Activated T-cell treated with anti-CD3 and anti-CD28 coated beads, Interleukin-2, amount 50 U/mL, for 48 hours (primary cell): ENCODE measurements at regions not wholly inside any gene's neighbourhood (a gene's known extent, or its start where the extent isn't known, plus 50 kb on each side); places are given as distances from the start of the nearest gene placed in this dataset.

Experiments used
- DNase-seq, 2 experiments: peaks; one replicate each; pipeline ENCODE4 v3.0.0-alpha.2; 2020

DNA sequence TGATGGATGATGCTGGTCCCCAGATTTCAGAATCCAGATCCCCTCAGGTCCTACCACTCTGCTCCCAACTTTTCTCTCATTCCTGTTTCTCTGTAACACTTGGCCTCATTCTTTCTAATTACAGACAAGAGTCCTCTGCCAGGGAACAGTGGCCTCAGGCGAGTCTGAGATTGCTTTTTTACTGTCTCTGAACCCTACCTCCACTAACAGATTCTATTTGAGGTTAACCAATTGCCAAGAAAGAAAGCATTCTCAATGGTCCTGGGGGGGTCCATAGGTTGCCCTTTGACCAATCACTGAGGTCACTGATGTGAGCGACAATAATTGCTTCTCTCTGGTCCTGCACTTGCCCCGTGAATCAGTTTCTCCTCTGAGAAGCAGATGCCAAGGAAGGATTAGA is 145.2 kb upstream of the TMEM108 start:
- no peak for DNase-seq

DNA sequence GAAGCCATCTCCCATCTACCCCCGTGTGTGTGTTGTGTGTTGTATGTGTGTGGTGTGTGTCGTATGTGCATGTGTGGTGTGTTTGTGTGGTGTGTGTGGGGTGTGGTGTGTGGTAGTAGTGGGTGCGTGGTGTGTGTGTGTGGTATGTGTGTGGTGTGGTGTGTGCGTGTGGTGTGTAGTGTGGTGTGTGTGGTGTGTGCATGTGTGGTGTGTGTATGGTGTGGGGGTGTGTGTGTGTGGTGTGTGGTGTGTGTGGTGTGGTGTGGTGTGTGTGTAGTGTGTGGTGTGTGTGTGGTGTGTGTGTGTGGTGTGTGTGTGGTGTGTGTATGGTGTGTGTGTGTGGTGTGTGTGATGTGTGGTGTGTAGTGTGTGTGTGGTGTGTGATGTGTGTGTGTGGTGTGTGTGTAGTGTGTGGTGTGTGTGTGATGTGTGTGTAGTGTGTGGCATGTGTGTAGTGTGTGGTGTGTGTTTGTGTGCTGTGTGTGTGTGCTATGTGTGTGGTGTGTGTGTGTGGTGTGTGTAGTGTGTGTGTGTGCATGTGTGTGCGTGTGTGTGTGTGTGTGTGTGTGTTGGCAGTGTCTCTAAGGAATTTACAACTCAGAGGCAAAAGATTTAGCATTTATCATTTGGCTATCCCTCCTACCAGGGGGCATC is 156.3 kb upstream of the TMEM108 start:
- no peak for DNase-seq

DNA sequence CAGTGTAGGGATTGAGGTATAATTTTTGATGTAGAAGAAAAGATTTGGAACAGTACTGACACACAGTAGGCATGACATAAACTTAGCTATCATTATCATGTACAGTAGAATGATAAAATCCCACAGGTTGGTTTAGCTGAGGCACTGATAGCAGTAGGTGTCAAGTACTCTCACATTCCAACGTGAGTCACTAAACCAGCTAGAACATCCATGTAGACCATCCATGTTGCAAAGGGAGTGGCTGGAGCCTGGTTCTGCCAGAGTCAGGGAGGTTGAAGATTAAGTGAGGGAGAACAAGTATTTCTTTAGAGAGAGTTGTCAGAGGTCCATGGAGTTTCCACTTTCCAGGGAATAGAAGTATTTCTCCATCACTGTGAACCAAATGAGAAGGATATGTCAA is 157.2 kb upstream of the TMEM108 start:
- DNase-seq, result no peak

DNA sequence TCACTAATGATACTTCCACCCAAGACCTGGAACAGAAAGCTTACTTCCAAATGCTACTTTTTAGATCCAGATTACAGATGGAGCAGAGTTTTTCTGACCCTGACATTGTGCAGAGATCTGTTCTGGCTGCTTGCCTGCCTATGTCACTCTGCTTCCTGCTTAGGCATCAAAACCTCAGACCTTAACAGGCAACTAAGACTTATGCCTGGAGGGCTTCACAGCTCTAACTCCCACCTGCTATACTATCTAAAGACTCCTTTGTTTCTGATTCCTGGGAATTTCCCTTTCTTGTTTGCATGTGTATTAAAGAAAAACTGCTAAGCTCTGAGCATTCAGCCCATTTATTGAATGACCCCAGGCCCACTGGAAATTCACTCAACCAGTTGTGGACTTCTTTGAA is 157.4 kb upstream of the NPHP3 start:
- DNase-seq, result no peak

DNA sequence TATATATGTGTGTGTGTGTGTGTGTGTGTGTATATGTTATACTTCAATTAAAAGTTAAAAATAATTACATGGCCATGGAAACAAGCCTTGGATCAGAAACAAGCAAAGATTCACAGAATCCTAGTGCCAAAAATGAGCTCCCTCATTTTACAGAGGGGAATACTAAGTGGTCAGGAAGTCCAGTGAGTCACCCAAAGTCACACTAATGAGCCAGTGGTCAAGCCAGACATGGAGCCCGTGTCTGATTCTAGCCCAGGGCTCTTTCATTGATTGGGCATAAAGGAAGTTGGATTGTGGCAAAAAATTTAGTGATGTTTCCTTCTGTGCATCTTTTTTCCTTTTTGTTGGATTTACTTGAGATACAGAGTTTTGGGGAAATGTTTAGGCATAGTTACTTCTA is 152.5 kb upstream of the NPHP3 start:
- no peak for DNase-seq

DNA sequence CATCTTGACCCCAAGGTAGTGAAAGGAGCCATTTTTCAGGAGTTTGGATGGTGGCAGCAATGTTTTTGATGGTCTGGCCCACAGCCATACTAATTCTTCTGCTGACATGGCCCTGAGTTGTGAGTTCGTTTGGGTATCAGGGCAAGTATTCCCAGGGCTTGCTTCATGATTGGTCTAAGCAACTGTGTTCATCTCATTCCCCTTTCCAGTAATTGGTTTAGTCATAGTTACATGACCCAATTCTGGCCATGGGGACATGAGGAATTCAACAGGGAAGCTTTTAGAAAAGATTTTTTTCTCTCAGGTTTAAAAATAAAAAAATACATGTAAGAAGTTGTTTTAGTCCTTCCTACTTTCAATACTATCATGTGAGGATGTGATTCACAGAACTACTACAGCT is 150.5 kb upstream of the NPHP3 start:
- DNase-seq, result no peak

DNA sequence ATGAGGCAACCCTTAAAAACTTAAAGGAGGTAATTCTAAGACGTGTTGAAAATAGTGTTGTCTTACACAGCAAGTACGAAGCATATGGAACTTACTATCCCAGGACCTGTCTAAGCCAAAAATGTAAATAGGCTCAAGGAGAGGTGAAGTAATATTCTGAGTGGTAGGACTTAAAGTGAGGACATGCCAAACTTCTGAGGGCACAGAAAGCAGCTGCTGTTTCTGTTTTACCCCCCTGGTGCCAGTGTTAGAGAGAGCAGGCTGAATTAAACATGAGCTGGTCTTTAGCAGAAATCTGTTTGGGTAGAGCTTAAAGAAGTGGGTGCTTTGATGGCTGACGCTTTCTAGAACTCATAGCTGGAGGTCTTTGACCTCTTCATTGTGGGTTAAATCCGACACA is 149.7 kb upstream of the NPHP3 start:
- DNase-seq, result no peak

DNA sequence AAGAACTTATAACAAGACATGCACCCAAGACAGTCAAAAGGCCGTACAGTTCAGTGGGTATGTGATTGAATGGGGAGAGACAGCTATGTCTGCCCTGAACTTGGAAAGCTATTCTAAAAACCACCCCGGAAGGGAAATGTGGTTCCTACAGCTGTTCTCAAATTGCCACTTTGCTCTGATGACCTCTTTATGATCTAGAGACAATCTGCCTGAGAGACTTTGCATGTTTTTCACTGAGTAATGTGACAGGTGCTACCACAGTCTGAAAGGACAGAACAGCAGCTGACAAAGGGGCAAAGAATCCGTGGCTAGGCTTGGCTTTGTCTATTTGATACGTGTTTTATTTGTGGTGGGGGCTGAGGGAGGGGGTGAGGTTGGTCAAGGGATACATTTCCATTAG is 148.3 kb upstream of the NPHP3 start:
- DNase-seq, result no peak

DNA sequence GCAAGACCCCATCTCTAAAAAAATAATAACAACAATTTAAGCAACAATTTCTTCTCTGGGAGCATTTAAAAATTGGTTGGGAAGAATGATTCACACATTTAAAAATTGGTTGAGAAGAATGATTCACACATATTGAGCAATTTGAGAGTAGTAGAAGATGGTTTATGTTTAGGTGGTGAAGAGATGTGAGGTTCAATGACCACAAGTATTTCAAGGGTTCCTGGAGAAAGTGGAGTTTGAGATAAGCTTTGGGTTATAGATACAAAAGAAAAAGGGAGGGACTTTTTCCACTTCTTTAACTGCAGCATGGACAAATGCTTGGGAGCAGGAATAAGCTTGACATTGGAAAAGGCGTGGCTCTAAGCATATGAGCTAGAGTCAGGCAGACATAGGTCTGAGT is 145.7 kb upstream of the NPHP3 start:
- no peak for DNase-seq

DNA sequence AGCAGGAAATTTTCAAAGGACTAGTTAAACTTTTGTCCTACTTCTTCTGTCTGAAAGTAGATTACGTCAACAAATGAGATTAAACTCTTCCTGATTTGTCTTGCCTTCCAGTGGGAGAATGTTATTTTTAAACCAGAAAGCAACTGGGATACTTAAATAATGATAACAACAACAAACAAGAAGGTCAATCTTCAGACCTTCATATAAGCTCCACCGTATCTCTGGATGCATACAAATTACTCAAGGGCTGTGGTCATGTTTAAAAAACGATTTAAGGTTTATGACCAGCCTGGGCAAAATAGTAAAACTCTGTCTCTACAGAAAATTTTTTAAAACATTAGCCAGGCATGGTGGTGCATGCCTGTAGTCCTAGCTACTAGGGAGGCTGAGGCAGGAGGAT is 145.3 kb upstream of the NPHP3 start:
- DNase-seq, result no peak

DNA sequence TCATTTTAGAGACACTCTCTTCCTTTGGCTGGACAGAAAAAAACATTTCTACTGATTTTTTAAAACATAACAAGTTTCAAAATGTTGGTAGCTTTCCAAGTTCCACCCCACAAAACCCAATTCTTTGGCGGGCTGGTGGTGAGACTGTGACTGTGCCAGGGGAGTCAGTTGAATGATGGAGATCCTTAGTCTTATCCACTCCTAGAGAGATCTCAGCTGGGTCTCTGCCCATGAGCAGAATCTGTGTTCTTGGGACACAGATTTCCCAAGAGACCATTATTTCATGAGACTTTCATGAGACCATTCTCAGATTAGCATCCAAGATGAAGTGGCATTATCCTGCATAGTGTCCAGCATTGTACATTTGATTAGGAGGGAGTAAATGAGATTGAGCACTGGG is 135.1 kb upstream of the NPHP3 start:
- DNase-seq, result no peak

DNA sequence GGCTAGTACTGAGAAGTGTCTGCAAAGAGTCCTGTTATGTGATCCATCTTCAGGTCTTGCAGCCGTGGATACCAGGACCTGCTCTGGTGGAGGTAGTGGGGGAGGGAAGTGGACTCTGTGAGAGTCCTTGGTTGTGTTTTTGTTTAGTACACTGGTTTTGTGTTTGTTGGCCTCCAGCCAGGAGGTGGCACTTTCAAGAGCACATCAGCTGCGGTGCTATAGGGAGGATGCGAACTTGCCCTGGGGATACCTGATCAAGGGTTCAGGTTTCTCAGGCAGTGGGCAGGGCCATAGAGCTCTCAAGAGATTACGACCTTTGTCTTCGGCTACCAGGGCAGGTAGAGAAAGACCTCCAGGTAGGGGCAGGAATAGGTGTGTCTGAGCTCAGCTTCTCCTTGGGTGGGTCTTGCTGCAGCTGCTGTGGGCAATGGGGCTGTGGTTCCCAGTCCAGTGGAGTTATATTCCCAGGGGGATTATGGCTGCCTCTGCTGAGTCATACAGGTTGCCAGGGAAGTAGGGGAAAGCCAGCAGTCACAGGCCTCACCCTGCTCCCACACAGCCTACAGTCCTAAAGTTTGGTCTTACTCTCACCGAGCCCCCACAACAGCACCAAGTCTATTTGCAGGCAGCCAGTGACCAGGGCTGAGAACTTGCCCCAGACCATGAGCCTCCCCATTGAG is 132.8 kb upstream of the NPHP3 start:
- DNase-seq, result no peak

DNA sequence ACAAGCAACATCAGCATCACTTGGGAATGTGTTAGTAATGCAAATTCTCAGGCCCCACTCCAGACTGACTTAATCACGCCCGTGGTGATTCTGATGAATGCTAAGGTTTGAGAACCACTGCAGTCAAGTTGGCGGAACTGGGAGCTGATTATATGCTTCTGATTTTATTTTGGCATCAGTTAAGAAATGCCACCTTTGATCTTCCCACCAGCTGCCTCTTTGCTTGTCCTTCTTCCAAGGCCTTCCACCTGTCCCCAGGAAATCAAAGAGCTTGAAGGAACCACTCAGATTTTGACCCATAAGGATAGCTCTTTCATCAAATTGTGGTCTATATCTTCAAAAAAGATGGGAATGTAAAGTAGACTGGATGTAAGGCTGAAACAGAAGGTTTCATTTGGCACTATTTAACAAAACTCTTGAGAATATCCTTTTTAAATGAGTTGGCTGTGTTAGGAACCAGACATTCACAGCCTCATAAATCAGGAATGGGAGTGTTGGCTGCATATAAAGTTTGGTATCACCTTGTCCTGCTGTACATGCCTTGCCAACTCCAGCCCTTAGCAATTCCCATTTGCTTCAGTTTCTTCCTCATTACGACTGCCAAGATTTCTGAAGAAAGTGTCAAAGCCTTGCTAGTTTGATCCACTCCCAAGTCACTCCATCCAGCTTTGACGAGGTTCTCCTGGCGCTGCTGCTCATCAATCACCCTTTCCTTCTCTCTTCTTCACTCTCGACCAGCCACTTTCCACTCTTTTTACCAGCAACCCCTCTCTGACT is 125.8 kb upstream of the NPHP3 start:
- DNase-seq, result no peak

DNA sequence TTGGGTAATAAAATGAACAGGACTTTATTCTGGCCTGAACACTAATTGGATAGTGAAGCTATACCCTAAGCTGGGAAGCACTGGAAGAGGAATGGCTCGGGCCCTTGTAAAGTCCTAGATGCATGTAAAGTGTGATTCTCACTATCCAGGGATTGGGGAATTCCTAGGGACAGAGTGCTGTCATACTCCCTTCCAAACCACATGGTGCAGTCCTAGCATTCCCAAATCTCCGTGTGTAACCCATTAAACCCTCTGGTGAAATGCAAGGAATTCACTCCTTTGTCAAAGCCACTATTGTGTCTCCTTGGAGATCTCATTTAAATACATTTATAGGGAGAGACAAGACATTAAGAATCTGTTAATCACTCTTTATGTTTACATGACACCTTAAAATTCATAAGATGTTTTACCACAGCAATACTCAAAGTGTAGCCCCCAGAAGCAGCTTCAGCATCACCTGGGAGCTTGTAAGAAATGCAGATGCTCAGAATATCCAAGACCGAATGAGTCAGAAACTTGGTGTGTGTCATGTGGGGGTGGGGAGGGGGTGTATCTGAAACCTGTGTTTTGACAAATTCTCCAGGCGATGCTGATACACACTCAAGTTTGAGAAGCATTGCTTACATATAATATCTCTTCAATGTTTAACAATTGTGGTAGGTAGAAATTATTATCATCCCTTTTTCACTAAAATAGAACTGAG is 121.8 kb upstream of the NPHP3 start:
- DNase-seq, result no peak

DNA sequence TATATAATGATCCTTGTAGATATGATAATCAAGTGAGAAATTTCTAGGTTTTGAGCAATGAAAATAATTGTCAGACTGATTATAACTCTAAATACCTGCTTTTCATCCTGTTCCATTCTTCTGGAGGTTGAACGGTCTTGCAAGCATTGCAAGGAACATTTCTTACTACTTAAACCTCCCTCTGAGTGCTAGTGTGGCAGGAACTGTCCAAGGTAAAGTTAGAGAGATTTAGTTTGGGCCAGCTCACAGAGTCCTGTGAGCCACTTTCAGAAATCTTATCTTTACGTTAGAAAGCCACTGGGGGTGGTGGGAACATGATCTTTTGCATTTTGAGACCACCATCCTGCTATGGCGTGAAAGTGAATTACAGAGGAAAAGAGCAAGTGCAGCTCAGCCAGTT is 121.1 kb upstream of the NPHP3 start:
- no peak for DNase-seq

DNA sequence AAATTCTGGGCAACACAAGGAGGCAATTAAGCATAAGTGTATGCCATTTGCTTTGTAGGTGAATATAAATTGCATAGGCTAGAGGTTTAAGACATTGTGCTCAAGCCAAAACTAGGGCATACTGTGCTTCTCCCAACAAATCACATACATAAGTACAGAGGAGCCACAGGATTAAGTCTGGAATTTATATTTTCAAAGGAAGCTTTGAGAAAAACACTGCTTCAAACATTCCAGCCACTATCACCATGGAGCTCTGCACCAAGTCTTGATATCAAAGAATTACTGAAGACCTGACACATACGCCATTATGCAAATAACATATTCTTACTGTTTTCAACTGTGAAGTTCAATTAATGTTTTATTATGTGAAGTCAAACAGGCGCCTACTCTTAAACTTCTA is 119.4 kb upstream of the NPHP3 start:
- no peak for DNase-seq

DNA sequence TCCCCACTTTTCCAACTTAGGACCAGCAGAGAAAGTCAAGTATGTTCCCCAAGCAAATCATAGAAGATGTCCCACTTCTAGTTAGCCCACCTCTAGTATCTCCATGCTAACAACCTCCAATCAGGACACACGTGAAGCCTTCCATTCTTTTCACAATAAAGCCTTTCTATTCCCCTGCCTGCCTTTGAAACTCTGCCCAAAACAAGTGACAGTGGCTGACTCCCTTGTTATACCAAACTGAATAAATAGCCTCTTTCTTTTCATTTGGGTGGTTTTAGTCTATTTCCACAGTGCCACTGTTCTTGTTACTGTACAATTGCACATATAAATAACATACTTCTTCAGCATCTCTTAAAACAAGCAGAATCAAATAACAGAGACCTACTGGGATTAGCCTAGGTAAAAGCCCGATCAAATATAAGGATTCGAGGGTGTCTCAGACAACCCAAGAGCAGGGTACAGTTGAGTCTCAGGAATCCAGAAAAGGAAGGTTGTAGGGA is 118.0 kb upstream of the NPHP3 start:
- no peak for DNase-seq

DNA sequence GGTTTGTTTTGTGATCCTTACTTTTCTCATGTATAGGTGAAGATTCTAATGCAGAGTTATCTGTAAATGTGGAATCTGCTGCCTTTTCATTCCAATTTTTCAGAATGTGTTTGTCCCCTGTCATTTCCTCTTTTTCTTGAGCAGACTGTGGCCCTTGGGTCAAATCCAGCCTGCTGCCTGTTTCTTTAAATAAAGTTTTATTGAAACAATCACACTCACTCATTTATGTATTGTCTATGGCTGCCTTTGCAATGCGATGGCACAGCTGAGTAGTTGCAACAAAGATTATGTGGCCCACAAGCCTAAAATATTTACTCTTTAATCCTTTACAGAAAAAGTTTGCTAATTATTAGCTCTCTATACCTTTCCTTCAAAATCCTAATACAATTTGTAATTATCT is 116.3 kb upstream of the NPHP3 start:
- no peak for DNase-seq

DNA sequence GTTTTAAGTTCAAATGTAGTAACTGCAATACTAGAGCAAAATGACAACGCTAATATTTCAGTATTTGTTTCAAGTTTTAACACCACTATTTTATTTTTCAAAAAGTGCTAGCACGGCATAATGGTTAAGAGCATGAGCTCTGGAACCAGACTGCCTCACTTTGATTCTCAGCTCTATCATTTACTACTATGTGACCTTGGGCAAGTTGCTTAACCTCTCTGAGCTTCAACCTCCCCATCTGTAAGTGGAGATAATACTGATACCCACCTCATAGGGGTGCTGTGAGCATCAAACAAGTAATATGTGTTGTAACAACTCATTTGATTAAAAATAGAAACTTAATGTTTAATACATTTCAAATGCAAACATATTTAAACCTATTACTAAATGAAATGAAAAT is 115.4 kb upstream of the NPHP3 start:
- no peak for DNase-seq

DNA sequence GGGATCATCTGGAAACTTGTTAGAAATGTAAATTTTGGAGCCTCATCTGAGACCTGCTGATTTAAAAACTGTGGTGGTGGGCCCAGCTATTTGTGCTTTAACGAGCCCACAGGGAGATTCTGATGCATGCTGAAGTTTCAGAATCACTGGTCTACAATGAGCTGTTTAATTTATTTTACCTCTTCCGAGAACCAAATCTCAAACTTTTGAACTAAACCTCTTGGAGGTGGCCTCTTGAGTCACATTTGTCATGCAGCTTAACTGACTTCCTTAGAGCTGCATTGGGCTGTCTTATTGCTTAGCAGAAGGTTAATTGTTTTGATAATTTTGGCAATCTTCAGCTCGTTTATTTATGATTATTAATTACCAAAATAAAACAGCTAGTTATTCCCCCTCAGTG is 112.1 kb upstream of the NPHP3 start:
- no peak for DNase-seq

DNA sequence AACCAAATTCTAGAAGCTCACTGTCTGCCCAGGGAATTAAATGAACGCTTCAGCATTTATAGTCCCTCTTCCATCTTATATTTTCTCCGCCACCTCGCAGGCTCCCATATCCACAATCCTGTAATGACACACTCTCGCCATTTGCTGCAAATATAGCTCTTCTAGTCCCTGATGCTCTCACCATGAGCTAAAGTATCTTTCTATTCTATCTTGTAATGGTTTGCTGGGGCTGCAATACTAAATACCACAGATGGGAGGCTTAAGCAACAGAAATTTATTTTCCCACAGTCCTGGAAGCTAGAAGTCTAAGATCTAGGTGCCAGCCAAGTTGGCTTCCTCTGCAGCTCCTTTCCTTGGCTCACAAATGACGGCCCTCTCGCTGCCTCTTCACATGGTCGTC is 106.9 kb upstream of the NPHP3 start:
- no peak for DNase-seq

DNA sequence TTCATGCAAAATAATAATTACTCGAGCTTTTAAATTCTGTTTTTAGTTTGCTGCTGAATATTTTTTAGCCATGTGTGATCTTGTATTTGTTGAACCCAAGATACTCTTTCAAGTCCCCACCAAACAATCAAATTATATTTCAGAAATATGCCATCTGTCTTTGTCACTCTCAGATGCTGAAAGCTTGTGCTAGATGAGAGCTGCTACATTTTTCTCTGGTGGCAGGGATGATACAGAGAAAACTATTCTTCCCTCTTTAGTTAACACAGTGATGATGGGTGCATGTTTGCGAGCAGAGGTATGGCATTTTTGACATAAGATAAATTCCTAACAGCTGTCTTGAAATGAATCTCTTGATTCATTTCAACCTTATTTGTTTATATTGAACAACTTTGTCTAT is 100.6 kb upstream of the NPHP3 start:
- no peak for DNase-seq

DNA sequence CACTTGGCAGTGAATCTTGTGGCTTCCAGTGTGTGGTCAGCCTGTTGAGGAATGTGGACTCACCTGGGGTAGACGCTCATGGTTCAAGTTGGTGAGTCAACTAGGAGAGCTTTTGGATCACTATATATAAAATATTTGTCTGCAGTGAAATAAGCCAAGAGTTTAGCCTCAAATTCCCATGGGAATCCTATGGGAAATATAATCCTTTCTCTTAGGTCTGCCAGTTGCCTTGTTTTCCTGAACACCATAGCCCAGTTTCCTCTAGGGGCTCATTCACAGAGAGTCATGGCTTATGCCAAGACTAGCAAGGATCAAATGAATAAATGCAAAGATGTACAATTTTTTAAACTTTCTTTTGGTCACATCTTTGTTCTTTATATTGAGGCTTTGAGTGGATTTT is 100.1 kb upstream of the NPHP3 start:
- no peak for DNase-seq

DNA sequence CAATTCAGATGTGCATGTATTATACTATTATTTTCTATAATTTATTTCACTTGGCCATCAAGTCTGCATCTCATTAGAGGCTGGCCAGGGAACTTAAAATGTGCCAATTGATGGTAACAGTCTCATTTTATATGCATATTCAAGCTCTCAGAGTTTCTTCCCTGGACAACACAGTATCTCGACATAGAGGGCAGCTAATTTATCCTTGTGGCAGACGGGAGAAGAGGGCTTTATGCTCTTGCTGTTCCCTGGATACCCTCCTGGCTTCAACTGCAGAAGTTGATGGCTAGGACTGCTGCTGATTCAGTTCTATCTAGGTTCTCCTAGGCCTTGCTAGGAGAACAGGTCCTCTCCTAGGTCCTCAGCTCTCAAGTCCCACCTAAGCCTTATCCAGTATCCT is 99.1 kb upstream of the NPHP3 start:
- DNase-seq, result no peak
